Colonic mucosa (tissue), 4 donors: ENCODE measurements at regions not wholly inside any gene's neighbourhood (a gene's known extent, or its start where the extent isn't known, plus 50 kb on each side); places are given as distances from the start of the nearest gene placed in this dataset.
A peak's percentile ranks its signal among the peaks of the same experiment; 100 is the strongest.
"Not testable (repeated sequence)": the region's sequence is repeated elsewhere in the genome, so short reads cannot be mapped to it uniquely, and the experiment has no call there.

Experiments used
- DNase-seq: peaks from one replicate; pipeline ENCODE4 v3.0.0-alpha.2; 2020
- H3K27ac ChIP-seq: fragments of 200-600 bp; one replicate; pipeline ENCODE4 v1.8.0; 2021
- H3K27me3 ChIP-seq: fragments of 200-600 bp; one replicate; pipeline ENCODE4 v1.8.0; 2021
- H3K36me3 ChIP-seq: fragments of 200-600 bp; one replicate; pipeline ENCODE4 v1.8.0; 2021
- H3K4me1 ChIP-seq: fragments of 200-600 bp; one replicate; pipeline ENCODE4 v1.8.0; 2021; ENCODE audit warnings: mild to moderate bottlenecking
- H3K4me3 ChIP-seq: fragments of 200-600 bp; one replicate; pipeline ENCODE4 v1.8.0; 2021
- H3K9ac ChIP-seq, 2 donors: one replicate each; pipeline ENCODE4 v1.7.0; 2013; ENCODE audit warnings: control low read depth in 2 of 2, low read depth in 2 of 2, low read length in 2 of 2
- H3K9me3 ChIP-seq: fragments of 200-600 bp; one replicate; pipeline ENCODE4 v1.8.0; 2021
- intact Hi-C: fragments of 100-400 bp; cut with DNase I; formaldehyde crosslinking; loops from one replicate; pipeline ENCODE4 v1.14.1; 2022
- TF ChIP-seq, protein P1 (sequence below): fragments of 200-600 bp; IDR thresholded peaks from one replicate; pipeline ENCODE4 v1.8.0; 2022; ENCODE audit warnings: antibody characterized with exemption, mild to moderate bottlenecking
- donor health status: healthy.
- donor health status: DM: no; HTN: no; CAD: no.
- donor health status: DM: no; HTN: no; CAD: no.

DNA sequence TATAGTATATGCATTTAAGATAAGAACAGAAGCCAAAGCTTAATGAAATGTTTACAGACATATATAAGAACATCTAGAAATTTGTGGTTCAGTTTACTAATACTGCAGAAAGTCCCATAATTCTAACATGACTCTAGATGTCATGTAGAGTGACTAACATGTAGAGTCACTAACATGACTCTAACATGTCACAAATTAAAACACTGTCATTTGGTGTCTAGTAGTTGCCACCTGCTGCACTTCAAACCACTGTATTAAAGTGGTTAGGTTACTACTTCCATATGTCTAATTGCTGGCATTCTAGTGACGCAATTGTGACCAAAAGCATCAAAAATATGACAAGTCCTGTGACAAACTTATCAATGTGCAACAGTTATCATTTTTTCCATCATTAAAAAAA, 100.2 kb upstream of the WDR75 start:
- intact Hi-C loops: no loop called here
- Histone ChIP-seq H3K9me3 (no peaks in the 10 kb centered on the region), H3K36me3 (no peaks in the 10 kb centered on the region), H3K4me3 (no peak overlapping the region), H3K4me1 (no peaks in the 10 kb centered on the region), H3K27ac (no peak overlapping the region), H3K27me3 (no peaks in the 10 kb centered on the region), H3K9ac (no peak overlapping the region)
- no peak for DNase-seq
- TF ChIP-seq, protein P1, sequence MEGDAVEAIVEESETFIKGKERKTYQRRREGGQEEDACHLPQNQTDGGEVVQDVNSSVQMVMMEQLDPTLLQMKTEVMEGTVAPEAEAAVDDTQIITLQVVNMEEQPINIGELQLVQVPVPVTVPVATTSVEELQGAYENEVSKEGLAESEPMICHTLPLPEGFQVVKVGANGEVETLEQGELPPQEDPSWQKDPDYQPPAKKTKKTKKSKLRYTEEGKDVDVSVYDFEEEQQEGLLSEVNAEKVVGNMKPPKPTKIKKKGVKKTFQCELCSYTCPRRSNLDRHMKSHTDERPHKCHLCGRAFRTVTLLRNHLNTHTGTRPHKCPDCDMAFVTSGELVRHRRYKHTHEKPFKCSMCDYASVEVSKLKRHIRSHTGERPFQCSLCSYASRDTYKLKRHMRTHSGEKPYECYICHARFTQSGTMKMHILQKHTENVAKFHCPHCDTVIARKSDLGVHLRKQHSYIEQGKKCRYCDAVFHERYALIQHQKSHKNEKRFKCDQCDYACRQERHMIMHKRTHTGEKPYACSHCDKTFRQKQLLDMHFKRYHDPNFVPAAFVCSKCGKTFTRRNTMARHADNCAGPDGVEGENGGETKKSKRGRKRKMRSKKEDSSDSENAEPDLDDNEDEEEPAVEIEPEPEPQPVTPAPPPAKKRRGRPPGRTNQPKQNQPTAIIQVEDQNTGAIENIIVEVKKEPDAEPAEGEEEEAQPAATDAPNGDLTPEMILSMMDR: no peak

DNA sequence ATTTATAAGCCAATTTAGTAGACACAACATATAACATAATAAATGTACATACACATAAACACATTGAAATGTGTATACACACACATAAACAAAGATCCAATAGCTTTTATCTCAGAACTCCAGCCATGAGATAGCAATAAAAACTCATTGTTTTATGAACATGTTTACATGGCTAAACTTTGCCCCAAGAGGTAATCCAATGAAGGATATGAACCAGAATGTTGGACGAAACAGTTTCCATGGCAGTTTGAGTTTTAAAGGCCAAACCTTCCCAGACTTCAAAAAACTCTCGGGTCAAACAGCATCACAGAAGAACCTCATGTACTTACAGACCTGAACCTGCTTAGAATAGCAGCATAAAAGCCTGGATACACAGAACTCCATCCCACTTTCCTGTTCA, 97.2 kb upstream of the WDR75 start:
- no peaks in the 10 kb centered on the region for H3K27me3 ChIP-seq
- H3K4me1 ChIP-seq: no peaks in the 10 kb centered on the region
- TF ChIP-seq, protein P1: no peak
- no peaks in the 10 kb centered on the region for H3K9me3 ChIP-seq
- H3K4me3 ChIP-seq: no peak overlapping the region
- no peak overlapping the region for H3K9ac ChIP-seq
- intact Hi-C loops: no loop called here
- H3K27ac ChIP-seq: no peak overlapping the region
- DNase-seq: no peak
- no peaks in the 10 kb centered on the region for H3K36me3 ChIP-seq

DNA sequence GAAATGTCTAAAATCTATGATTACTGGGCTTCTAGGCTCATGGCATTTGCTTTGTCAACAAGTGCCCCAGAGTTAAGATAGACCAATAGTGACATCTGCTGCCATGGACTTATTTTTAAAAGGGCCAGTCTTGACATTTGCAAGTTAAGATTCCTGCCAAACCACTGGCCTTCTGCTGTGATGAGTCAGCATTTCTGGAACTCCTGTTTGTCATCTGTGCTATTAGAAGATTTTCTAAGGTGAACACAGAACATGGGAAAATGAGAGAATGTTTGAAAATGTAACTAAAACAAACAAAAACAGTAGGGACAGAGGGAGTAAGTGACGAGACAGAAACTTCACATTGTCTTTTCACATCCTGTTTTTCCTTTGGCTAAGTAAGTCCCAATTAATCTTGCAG, 93.7 kb upstream of the WDR75 start:
- H3K9me3 ChIP-seq: no peaks in the 10 kb centered on the region
- intact Hi-C loops: no loop called here
- peak overlapping the region; percentile 18 for H3K27ac ChIP-seq
- no peaks in the 10 kb centered on the region for H3K36me3 ChIP-seq
- peak; percentile 24 for DNase-seq
- no peaks in the 10 kb centered on the region for H3K27me3 ChIP-seq
- no peak overlapping the region for H3K9ac ChIP-seq
- no peaks in the 10 kb centered on the region for H3K4me1 ChIP-seq
- H3K4me3 ChIP-seq: no peak overlapping the region
- TF ChIP-seq, protein P1: no peak

DNA sequence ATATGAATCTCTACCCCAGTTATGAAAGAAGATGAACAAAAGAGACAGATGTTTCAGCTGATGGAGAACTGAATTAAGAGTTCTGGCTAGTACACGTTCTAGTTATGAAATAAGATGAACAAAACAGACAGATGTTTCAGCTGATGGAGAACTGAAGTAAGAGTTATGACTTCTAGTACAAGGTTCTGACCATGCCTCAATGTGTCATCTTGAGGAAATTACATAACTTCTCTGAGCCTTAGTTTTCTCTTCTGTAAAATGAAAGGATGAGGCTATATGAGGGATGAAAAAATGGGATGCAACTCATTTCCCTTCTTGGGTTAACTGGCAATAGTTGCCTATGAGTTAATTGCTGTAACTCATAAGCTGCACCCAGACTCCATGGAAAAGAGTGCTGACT, 92.9 kb upstream of the WDR75 start:
- intact Hi-C loops: no loop called here
- Histone ChIP-seq H3K27me3 (no peaks in the 10 kb centered on the region), H3K9me3 (no peaks in the 10 kb centered on the region), H3K27ac (no peak overlapping the region), H3K36me3 (no peaks in the 10 kb centered on the region), H3K4me1 (no peaks in the 10 kb centered on the region), H3K4me3 (no peak overlapping the region), H3K9ac (no peak overlapping the region)
- TF ChIP-seq, protein P1: no peak
- no peak for DNase-seq

DNA sequence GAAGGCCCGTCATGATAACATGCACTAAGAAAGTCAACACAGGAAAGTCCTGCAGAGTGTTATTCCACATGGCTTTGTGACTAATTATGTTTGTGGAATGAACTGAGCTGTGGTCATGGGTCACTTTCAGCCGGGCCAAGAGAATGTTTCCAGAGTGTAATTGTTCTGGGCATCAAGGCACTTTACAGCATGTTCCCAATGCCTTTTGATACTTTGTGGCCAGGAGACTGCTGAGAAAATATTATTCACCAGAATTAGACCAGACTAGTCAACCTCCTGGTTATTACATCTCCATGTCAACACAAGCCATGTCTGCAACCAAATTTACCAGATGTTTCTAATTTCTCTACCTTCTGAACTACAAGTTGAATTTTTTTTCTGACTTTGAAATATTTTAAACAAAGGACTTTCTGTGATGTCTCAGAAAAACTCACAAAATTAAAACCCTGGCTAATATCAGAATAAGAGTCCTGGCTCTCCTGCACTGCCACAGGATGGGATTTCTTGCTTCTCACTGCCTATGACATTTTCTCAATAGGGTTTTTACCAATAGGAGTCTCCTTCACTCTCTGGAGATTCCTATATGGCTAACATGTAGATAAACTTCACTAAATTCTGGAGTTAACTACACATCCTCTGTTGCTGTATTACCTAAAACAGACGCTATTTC, 90.6 kb upstream of the WDR75 start:
- no peak for DNase-seq
- Histone ChIP-seq H3K27me3 (no peaks in the 10 kb centered on the region), H3K36me3 (no peaks in the 10 kb centered on the region), H3K9me3 (no peaks in the 10 kb centered on the region), H3K4me3 (no peak overlapping the region), H3K27ac (no peak overlapping the region), H3K9ac (no peak overlapping the region), H3K4me1 (no peaks in the 10 kb centered on the region)
- intact Hi-C loops: no loop called here
- TF ChIP-seq, protein P1: no peak

DNA sequence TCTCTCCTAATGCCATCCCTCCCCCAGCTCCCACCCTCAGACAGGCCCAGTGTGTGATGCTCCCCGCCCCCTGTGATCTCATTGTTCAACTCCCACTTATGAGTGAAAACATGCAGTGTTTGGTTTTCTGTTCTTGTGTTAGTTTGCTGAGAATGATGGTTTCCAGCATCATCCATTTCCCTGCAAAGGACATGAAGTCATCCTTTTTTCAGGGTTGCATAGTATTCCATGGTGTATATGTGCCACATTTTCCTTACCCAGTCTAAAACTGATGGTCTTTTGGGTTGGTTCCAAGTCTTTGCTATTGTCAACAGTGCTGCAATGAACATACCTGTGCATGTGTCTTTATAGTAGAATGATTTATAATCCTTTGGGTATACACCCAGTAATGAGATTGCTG, 89.3 kb upstream of the WDR75 start:
- H3K9ac ChIP-seq, H3K27ac ChIP-seq, H3K36me3 ChIP-seq, H3K27me3 ChIP-seq, intact Hi-C loops, H3K4me3 ChIP-seq, DNase-seq, H3K4me1 ChIP-seq, H3K9me3 ChIP-seq: not testable (repeated sequence)

DNA sequence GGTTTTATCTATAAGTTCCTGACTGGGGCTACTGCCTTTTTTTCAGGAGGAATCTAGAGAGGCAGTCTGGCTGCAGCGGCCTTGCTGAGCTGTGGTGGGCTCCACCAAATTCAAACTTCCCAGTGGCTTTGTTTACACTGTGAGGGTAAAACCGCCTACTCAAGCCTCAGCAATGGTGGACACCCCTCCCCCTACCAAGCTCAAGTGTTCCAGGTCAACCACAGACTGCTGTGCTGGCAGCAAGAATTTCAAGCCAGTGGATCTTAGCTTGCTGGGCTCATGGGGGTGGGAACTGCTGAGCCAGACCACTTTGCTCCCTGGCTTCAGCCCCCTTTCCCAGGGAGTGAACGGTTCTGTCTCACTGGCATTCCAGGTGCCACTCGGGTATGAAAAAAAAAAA, 83.9 kb upstream of the WDR75 start:
- H3K27ac ChIP-seq, H3K9ac ChIP-seq, H3K4me1 ChIP-seq, intact Hi-C loops, H3K4me3 ChIP-seq, H3K36me3 ChIP-seq, H3K9me3 ChIP-seq, H3K27me3 ChIP-seq, DNase-seq: not testable (repeated sequence)
